Stimulated activated CD8-positive, alpha-beta memory T cell treated with anti-CD3 and anti-CD28 coated beads, Interleukin-7, amount 100 ng/mL, for 24 hours (primary cell): ENCODE measurements at regions not wholly inside any gene's neighbourhood (a gene's known extent, or its start where the extent isn't known, plus 50 kb on each side); places are given as distances from the start of the nearest gene placed in this dataset.

ENCODE experiments used
- DNase-seq: peaks from one replicate; pipeline ENCODE4 v3.0.0-alpha.2; 2020; ENCODE audit warnings: low read depth

GRCh38 chr3:182462152-182462551 lies 331.2 kb upstream of the ATP11B start:
- no peak for DNase-seq

- no peak for DNase-seq
Measured at GRCh38 chr3:182464513-182465145, 328.7 kb upstream of the ATP11B start.

GRCh38 chr3:182465301-182466185 lies 327.8 kb upstream of the ATP11B start:
- DNase-seq: no peak

- no peak for DNase-seq
Measured at GRCh38 chr3:182469086-182469485, 324.2 kb upstream of the ATP11B start.

GRCh38 chr3:182470187-182470586 lies 323.1 kb upstream of the ATP11B start:
- DNase-seq: no peak

GRCh38 chr3:182473191-182473710 lies 320.1 kb upstream of the ATP11B start:
- no peak for DNase-seq

- DNase-seq: no peak
Measured at GRCh38 chr3:182478369-182478768, 314.9 kb upstream of the ATP11B start.

GRCh38 chr3:182479419-182480336 lies 313.6 kb upstream of the ATP11B start:
- no peak for DNase-seq

GRCh38 chr3:182482705-182483104 lies 310.6 kb upstream of the ATP11B start:
- no peak for DNase-seq

GRCh38 chr3:182484682-182485081 lies 308.6 kb upstream of the ATP11B start:
- DNase-seq: no peak

GRCh38 chr3:182485301-182485700 lies 308.0 kb upstream of the ATP11B start:
- DNase-seq: no peak

- no peak for DNase-seq
Measured at GRCh38 chr3:182486463-182486862, 306.8 kb upstream of the ATP11B start.

- no peak for DNase-seq
Measured at GRCh38 chr3:182487143-182487542, 306.2 kb upstream of the ATP11B start.

GRCh38 chr3:182487611-182488010 lies 305.7 kb upstream of the ATP11B start:
- DNase-seq: no peak

GRCh38 chr3:182490596-182491491 lies 302.5 kb upstream of the ATP11B start:
- no peak for DNase-seq

- DNase-seq: no peak
Measured at GRCh38 chr3:182491577-182491976, 301.7 kb upstream of the ATP11B start.

- DNase-seq: no peak
Measured at GRCh38 chr3:182492536-182492935, 300.8 kb upstream of the ATP11B start.

GRCh38 chr3:182500289-182500688 lies 293.0 kb upstream of the ATP11B start:
- DNase-seq: no peak

GRCh38 chr3:182501856-182502255 lies 291.4 kb upstream of the ATP11B start:
- DNase-seq: no peak

- DNase-seq: no peak
Measured at GRCh38 chr3:182503401-182503800, 289.9 kb upstream of the ATP11B start.
